HepG2 (cell line): ENCODE measurements at regions not wholly inside any gene's neighbourhood (a gene's known extent, or its start where the extent isn't known, plus 50 kb on each side); places are given as distances from the start of the nearest gene placed in this dataset.

ENCODE experiments used
- ATAC-seq: fragments of 200-7000 bp; cut with Tn5 transposase; 3 replicates; pipeline ENCODE4 v1.9.1; 2020; ENCODE audit warnings: mild to moderate bottlenecking, moderate library complexity
- BruUV-seq: library from RNA; stranded (reverse); fragments of 400-500 nt; replicated peaks from 2 replicates; lab custom pipeline; 2021; lab: Mats Ljungman, UMichigan
- CTCF ChIA-PET: fragments of 300-600 bp; formaldehyde crosslinking; extraction: SDS; loops from one replicate; lab custom pipeline; 2021; ENCODE audit warnings: low total read pairs, inconsistent platforms, low intra/inter-chr PET ratio; lab: Yijun Ruan, JAX
- POLR2A ChIA-PET: fragments of 350-600 bp; sonication (Branson Sonifier 250); formaldehyde crosslinking; loops from one replicate; lab custom pipeline; 2020; ENCODE audit warnings: antibody characterized with exemption, inconsistent platforms; lab: Yijun Ruan, JAX
- DNase-seq: peaks from one replicate; pipeline ENCODE4 v3.0.0-alpha.2; 2015; ENCODE audit warnings: low spot score
- FAIRE-seq: peaks from 3 replicates; lab custom pipeline; 2011; peaks lifted over from hg19 to GRCh38; lab: Jason Lieb, UNC
- H2AFZ ChIP-seq: one replicate; pipeline ENCODE4 v1.6.1; 2011; ENCODE audit warnings: low read length, inconsistent platforms
- H3K27ac ChIP-seq: fragments of 300-600 bp; 3 replicates; pipeline ENCODE4 v1.8.0; 2011; ENCODE audit warnings: mixed run types, mild to moderate bottlenecking, mixed read lengths, low read length, inconsistent platforms; ENCODE audit not compliant: insufficient read depth; ENCODE audit errors: extremely low read length
- H3K27me3 ChIP-seq, 2 experiments: fragments of 200-600 bp in 1 of 2; 2 replicates in 1 of 2; 3 replicates in 1 of 2; pipeline versions ENCODE4 v1.6.0 to v1.8.0; 2011; ENCODE audit warnings: low read length in 2 of 2, mild to moderate bottlenecking in 2 of 2, moderate library complexity in 2 of 2, inconsistent platforms in 1 of 2; ENCODE audit not compliant: insufficient read depth in 2 of 2, control insufficient read depth in 1 of 2
- H3K36me3 ChIP-seq, 2 experiments: fragments of 200-600 bp in 1 of 2; replicated peaks in 1 of 2; 2 replicates in 1 of 2; 3 replicates in 1 of 2; pipeline versions ENCODE4 v1.5.1 to v1.8.0; 2011; ENCODE audit warnings: low read length in 2 of 2, inconsistent platforms in 1 of 2; ENCODE audit not compliant: insufficient read depth in 2 of 2, control insufficient read depth in 1 of 2
- H3K4me1 ChIP-seq: 2 replicates; pipeline ENCODE4 v1.5.1; 2012; ENCODE audit warnings: low read length, inconsistent platforms; ENCODE audit not compliant: insufficient read depth
- H3K4me2 ChIP-seq: 2 replicates; pipeline ENCODE4 v1.6.0; 2011; ENCODE audit warnings: low read depth, low read length, inconsistent platforms
- H3K4me3 ChIP-seq, 3 experiments: fragments of 200-600 bp in 1 of 3; sonication (generic), shearing (Covaris generic) in 1 of 3; replicated peaks in 1 of 3; 2 replicates each; pipeline ENCODE4 v1.5.1; 2011 to 2016; ENCODE audit warnings: low read length in 3 of 3, inconsistent platforms in 2 of 3, low read depth in 2 of 3, mild to moderate bottlenecking in 2 of 3, control low read depth in 1 of 3, mixed read lengths in 1 of 3; ENCODE audit not compliant: insufficient read depth in 1 of 3
- H3K79me2 ChIP-seq: one replicate; pipeline ENCODE4 v1.6.1; 2011; ENCODE audit warnings: low read length, inconsistent platforms; ENCODE audit not compliant: insufficient read depth
- H3K9ac ChIP-seq: 2 replicates; pipeline ENCODE4 v1.6.0; 2011; ENCODE audit warnings: mild to moderate bottlenecking, low read depth, low read length, inconsistent platforms; ENCODE audit not compliant: insufficient read depth
- H3K9me3 ChIP-seq: 2 replicates; pipeline ENCODE4 v1.5.1; 2012; ENCODE audit warnings: mild to moderate bottlenecking, low read length
- H4K20me1 ChIP-seq: 2 replicates; pipeline ENCODE4 v1.6.0; 2011; ENCODE audit warnings: inconsistent platforms, mild to moderate bottlenecking, low read length, moderate library complexity; ENCODE audit not compliant: insufficient read depth
- ATF3 ChIP-seq: sonication (generic); formaldehyde crosslinking; IDR thresholded peaks from 2 replicates; pipeline ENCODE4 v1.4.0; 2020; ENCODE audit warnings: missing genetic modification reagents
- ATF4 ChIP-seq, 2 experiments: fragments of 450-650 bp in 1 of 2; sonication (generic) in 1 of 2; formaldehyde crosslinking; IDR thresholded peaks; 2 replicates each; pipeline versions ENCODE4 v1.5.0 to v1.8.0; 2020 to 2022; ENCODE audit warnings: mild to moderate bottlenecking in 1 of 2, missing genetic modification reagents in 1 of 2
- BHLHE40 ChIP-seq: IDR thresholded peaks from 2 replicates; pipeline ENCODE4 v1.6.1; 2011; ENCODE audit warnings: low read length, improper control_type of control experiment
- CENPT ChIP-seq: sonication (generic); formaldehyde crosslinking; IDR thresholded peaks from 2 replicates; pipeline ENCODE4 v1.8.0; 2022; ENCODE audit warnings: low read depth, mild to moderate bottlenecking, moderate library complexity, missing genetic modification reagents
- CHCHD3 ChIP-seq: sonication (generic); formaldehyde crosslinking; IDR thresholded peaks from 2 replicates; pipeline ENCODE4 v1.8.0; 2022; ENCODE audit warnings: mild to moderate bottlenecking, missing genetic modification reagents, moderate library complexity
- DPF2 ChIP-seq: sonication (generic); formaldehyde crosslinking; IDR thresholded peaks from 2 replicates; pipeline ENCODE4 v1.4.0; 2020; ENCODE audit warnings: mild to moderate bottlenecking, low read depth, missing genetic modification reagents, borderline replicate concordance
- FLYWCH1 ChIP-seq: sonication (generic); formaldehyde crosslinking; IDR thresholded peaks from 2 replicates; pipeline ENCODE4 v1.8.1; 2023; ENCODE audit warnings: mild to moderate bottlenecking, missing genetic modification reagents
- GMEB2 ChIP-seq: IDR thresholded peaks from 2 replicates; pipeline ENCODE4 v1.6.1; 2016; ENCODE audit warnings: missing biosample characterization, missing genetic modification reagents, low read depth
- NR2F6 ChIP-seq, 2 experiments: IDR thresholded peaks; 2 replicates each; pipeline ENCODE4 v1.6.1; 2016; ENCODE audit warnings: antibody characterized with exemption in 1 of 2, mild to moderate bottlenecking in 1 of 2
- PRPF4 ChIP-seq: fragments of 200-400 bp; formaldehyde crosslinking; IDR thresholded peaks from 2 replicates; pipeline ENCODE4 v1.6.1; 2016; ENCODE audit warnings: low read length, low read depth; ENCODE audit not compliant: poor library complexity, severe bottlenecking
- TARDBP ChIP-seq: sonication (generic); formaldehyde crosslinking; IDR thresholded peaks from 2 replicates; pipeline ENCODE4 v1.8.0; 2022; ENCODE audit warnings: mild to moderate bottlenecking, missing genetic modification reagents
- ZFP36L1 ChIP-seq: sonication (generic); formaldehyde crosslinking; IDR thresholded peaks from 2 replicates; pipeline ENCODE4 v1.8.0; 2022; ENCODE audit warnings: mild to moderate bottlenecking, missing genetic modification reagents, moderate library complexity
- ZNF121 ChIP-seq: sonication (generic); formaldehyde crosslinking; IDR thresholded peaks from 2 replicates; pipeline ENCODE4 v1.5.0; 2020; ENCODE audit warnings: mild to moderate bottlenecking, missing genetic modification reagents
- ZNF225 ChIP-seq: sonication (generic); formaldehyde crosslinking; IDR thresholded peaks from 2 replicates; pipeline ENCODE4 v1.4.0; 2020; ENCODE audit warnings: mild to moderate bottlenecking, missing genetic modification reagents
- ZNF503 ChIP-seq: sonication (generic); formaldehyde crosslinking; IDR thresholded peaks from 2 replicates; pipeline ENCODE4 v1.4.0; 2020; ENCODE audit warnings: missing genetic modification reagents
- ZNF615 ChIP-seq: sonication (generic); formaldehyde crosslinking; IDR thresholded peaks from 2 replicates; pipeline ENCODE4 v1.5.0; 2020; ENCODE audit warnings: mild to moderate bottlenecking, missing genetic modification reagents, borderline replicate concordance
- ZNF768 ChIP-seq: sonication (generic); formaldehyde crosslinking; IDR thresholded peaks from 2 replicates; pipeline ENCODE4 v1.4.0; 2020; ENCODE audit warnings: missing genetic modification reagents
- WGBS: methylation state at CpG from one replicate; pipeline ENCODE4 v1.1.6; 2017; ENCODE audit warnings: low lambda C conversion rate; 5-methylcytosine and 5-hydroxymethylcytosine counted together
- in situ Hi-C: cut with HindIII; loops from 2 replicates; pipeline ENCODE4 v1.10.0; 2017; ENCODE audit warnings: low pct_unique_long_range_greater_than_20kb; ENCODE audit not compliant: extremely low pct_ligation_motif_present
- intact Hi-C: fragments of 100-400 bp; cut with micrococcal nuclease; formaldehyde crosslinking; loops from one replicate; pipeline ENCODE4 v1.10.0; 2022; ENCODE audit not compliant: unreplicated experiment

GRCh38 chr9:16272776-16273175 lies 597.7 kb downstream of the BNC2 start:
- BruUV-seq, result no TSS peak
- DNase-seq, result no peak
- no peaks in the 10 kb centered on the region for H4K20me1 ChIP-seq
- H3K4me2 ChIP-seq, result no peak overlapping the region
- H3K27ac ChIP-seq, result no peak overlapping the region
- H3K9me3 ChIP-seq, result no peaks in the 10 kb centered on the region
- no peak overlapping the region for H3K9ac ChIP-seq
- intact Hi-C loops, result no loop called here
- H3K27me3 ChIP-seq, result peaks cover 0 to 3% of the 10 kb centered on the region in 2 experiments; a peak in 1 of 5 replicates
- CTCF ChIA-PET, result no interaction called here
- H3K4me1 ChIP-seq, result peaks cover 3% of the 10 kb centered on the region; the same call in 1 of the 2 replicates
- no peak overlapping the region for H2AFZ ChIP-seq
- TF ChIP-seq ZNF615 (CRISPR knock-in tag), result no peak
- TF ChIP-seq TARDBP, result no peak
- no peak for TF ChIP-seq ZNF768 (CRISPR knock-in tag)
- no peak for TF ChIP-seq CHCHD3 (CRISPR knock-in tag)
- no peak for TF ChIP-seq ZNF503 (CRISPR knock-in tag)
- TF ChIP-seq BHLHE40, result no peak
- no peak for TF ChIP-seq GMEB2 (CRISPR knock-in tag)
- no peak for TF ChIP-seq NR2F6 (IDR thresholded peaks at IDR 0.05)
- no peak for TF ChIP-seq NR2F6 (CRISPR knock-in tag; IDR thresholded peaks at IDR 0.05)
- no peak for TF ChIP-seq ZNF121 (CRISPR knock-in tag)
- no peak for TF ChIP-seq DPF2 (CRISPR knock-in tag)
- TF ChIP-seq ATF3 (CRISPR knock-in tag), result no peak
- no peak for TF ChIP-seq ZNF225
- TF ChIP-seq PRPF4, result no peak
- no peak for TF ChIP-seq FLYWCH1 (CRISPR knock-in tag)
- TF ChIP-seq CENPT (CRISPR knock-in tag), result no peak
- no peak for TF ChIP-seq ATF4 (CRISPR knock-in tag; IDR thresholded peaks at IDR 0.05)
- no peak for TF ChIP-seq ZFP36L1 (CRISPR knock-in tag)
- TF ChIP-seq, all 625 proteins: peak for 0
- Histone ChIP-seq H3K79me2 (no peaks in the 10 kb centered on the region), H3K36me3 (no peaks in the 10 kb centered on the region), H3K4me3 (no peak overlapping the region)
- POLR2A ChIA-PET, result no interaction called here
- ATAC-seq, result no peak
- 60% methylated on average over 8 of the region's 8 CpGs for WGBS
- no peak for FAIRE-seq
- in situ Hi-C loops, result no loop called here
